ENCODE measurements at regions not wholly inside any gene's neighbourhood (a gene's known extent, or its start where the extent isn't known, plus 50 kb on each side); places are given as distances from the start of the nearest gene placed in this dataset.

GRCh38 chr1:62964141-62964540, 180.2 kb downstream of the ATG4C start:
- H3K27ac ChIP-seq (replicated peaks in 1 of 4): no peak overlapping the region
- H3K36me3 ChIP-seq: no peaks in the 10 kb centered on the region
- H3K4me1 ChIP-seq: no peaks in the 10 kb centered on the region
- TF ChIP-seq POLR2AphosphoS5 (IDR thresholded peaks at IDR 0.05): no peak
- TF ChIP-seq POLR2A (IDR thresholded peaks at IDR 0.05; ENCODE audit: low read depth): no peak
- no peak for TF ChIP-seq EP300 (IDR thresholded peaks at IDR 0.05)
- no peak for TF ChIP-seq CTCF (IDR thresholded peaks at IDR 0.05)
- no peak overlapping the region for H3K4me3 ChIP-seq
- DNase-seq (ENCODE audit: extremely low spot score): no peak
- H3K9me3 ChIP-seq: no peaks in the 10 kb centered on the region
- peaks cover 0 to 42% (median 2%) of the 10 kb centered on the region in 4 donors for H3K27me3 ChIP-seq
- intact Hi-C loops (cut with DNase I): no loop called here
- WGBS: 73% methylated on average over 3 of the region's 3 CpGs

- H3K9me3 ChIP-seq: no peaks in the 10 kb centered on the region
- no peak overlapping the region for H3K27ac ChIP-seq (replicated peaks in 1 of 4)
- no peak for DNase-seq (ENCODE audit: extremely low spot score)
- WGBS: 89% methylated on average over 5 of the region's 10 CpGs
- H3K27me3 ChIP-seq: peaks cover 0 to 25% (median 2%) of the 10 kb centered on the region in 4 donors
- no peak for TF ChIP-seq EP300 (IDR thresholded peaks at IDR 0.05)
- TF ChIP-seq CTCF (IDR thresholded peaks at IDR 0.05): no peak
- no peak for TF ChIP-seq POLR2A (IDR thresholded peaks at IDR 0.05; ENCODE audit: low read depth)
- no peak for TF ChIP-seq POLR2AphosphoS5 (IDR thresholded peaks at IDR 0.05)
- H3K4me3 ChIP-seq: no peak overlapping the region
- H3K36me3 ChIP-seq: no peaks in the 10 kb centered on the region
- H3K4me1 ChIP-seq: no peaks in the 10 kb centered on the region
- intact Hi-C loops (cut with DNase I): no loop called here
These were observed 183.1 kb downstream of the ATG4C start for GRCh38 chr1:62967031-62967430.

GRCh38 chr1:62977366-62977765, 193.4 kb downstream of the ATG4C start:
- intact Hi-C loops (cut with DNase I): no loop called here
- Histone ChIP-seq H3K9me3 (no peaks in the 10 kb centered on the region), H3K36me3 (no peaks in the 10 kb centered on the region), H3K27ac (replicated peaks in 1 of 4) (no peak overlapping the region), H3K4me3 (no peak overlapping the region), H3K4me1 (no peaks in the 10 kb centered on the region), H3K27me3 (no peaks in the 10 kb centered on the region)
- no peak for DNase-seq (ENCODE audit: extremely low spot score)
- 48% methylated on average over 2 of the region's 2 CpGs for WGBS
- TF ChIP-seq POLR2A (IDR thresholded peaks at IDR 0.05; ENCODE audit: low read depth) (no peak), POLR2AphosphoS5 (IDR thresholded peaks at IDR 0.05) (no peak), EP300 (IDR thresholded peaks at IDR 0.05) (no peak), CTCF (IDR thresholded peaks at IDR 0.05) (no peak)

GRCh38 chr1:62978741-62979140, 194.8 kb downstream of the ATG4C start:
- WGBS: 80% methylated on average over 2 of the region's 2 CpGs
- Histone ChIP-seq H3K27me3 (no peaks in the 10 kb centered on the region), H3K27ac (replicated peaks in 1 of 4) (no peak overlapping the region), H3K9me3 (no peaks in the 10 kb centered on the region), H3K36me3 (no peaks in the 10 kb centered on the region), H3K4me3 (no peak overlapping the region), H3K4me1 (no peaks in the 10 kb centered on the region)
- TF ChIP-seq POLR2A (IDR thresholded peaks at IDR 0.05; ENCODE audit: low read depth) (no peak), CTCF (IDR thresholded peaks at IDR 0.05) (no peak), POLR2AphosphoS5 (IDR thresholded peaks at IDR 0.05) (no peak)
- DNase-seq (ENCODE audit: extremely low spot score): no peak
- intact Hi-C loops (cut with DNase I): no loop called here

GRCh38 chr1:62981434-62981833, 197.5 kb downstream of the ATG4C start:
- 97% methylated on average over 5 of the region's 5 CpGs for WGBS

More at GRCh38 chr1:62981434-62981833, 197.5 kb downstream of the ATG4C start:
- no peaks in the 10 kb centered on the region for H3K36me3 ChIP-seq
- TF ChIP-seq POLR2AphosphoS5 (IDR thresholded peaks at IDR 0.05) (no peak), CTCF (IDR thresholded peaks at IDR 0.05) (no peak), POLR2A (IDR thresholded peaks at IDR 0.05; ENCODE audit: low read depth) (no peak), EP300 (IDR thresholded peaks at IDR 0.05) (no peak)
- intact Hi-C loops (cut with DNase I): no loop called here
- no peaks in the 10 kb centered on the region for H3K4me1 ChIP-seq
- no peaks in the 10 kb centered on the region for H3K27me3 ChIP-seq
- H3K4me3 ChIP-seq: no peak overlapping the region
- no peak overlapping the region for H3K27ac ChIP-seq (replicated peaks in 1 of 4)
- no peaks in the 10 kb centered on the region for H3K9me3 ChIP-seq
- DNase-seq (ENCODE audit: extremely low spot score): no peak
